ENCODE measurements at regions not wholly inside any gene's neighbourhood (a gene's known extent, or its start where the extent isn't known, plus 50 kb on each side); places are given as distances from the start of the nearest gene placed in this dataset.

- H3K4me3 ChIP-seq (ENCODE audit: control insufficient read depth, low read depth, low read length): no peak overlapping the region
- no peak for DNase-seq (ENCODE audit: low read depth)
- no peak for TF ChIP-seq CTCF (IDR thresholded peaks at IDR 0.05; ENCODE audit: control insufficient read depth, insufficient read depth, low read depth, low read length, missing control alignments)
Measured at GRCh38 chr2:105561401-105561800, 162.6 kb upstream of the FHL2 start.

GRCh38 chr2:105560157-105560556 is 161.3 kb upstream of the FHL2 start:
- DNase-seq (ENCODE audit: low read depth): no peak
- no peak for TF ChIP-seq CTCF (IDR thresholded peaks at IDR 0.05; ENCODE audit: control insufficient read depth, insufficient read depth, low read depth, low read length, missing control alignments)
- H3K4me3 ChIP-seq (ENCODE audit: control insufficient read depth, low read depth, low read length): no peak overlapping the region

- no peak overlapping the region for H3K4me3 ChIP-seq (ENCODE audit: control insufficient read depth, low read depth, low read length)
- no peak for TF ChIP-seq CTCF (IDR thresholded peaks at IDR 0.05; ENCODE audit: control insufficient read depth, insufficient read depth, low read depth, low read length, missing control alignments)
- no peak for DNase-seq (ENCODE audit: low read depth)
Measured at GRCh38 chr2:105557021-105557920, 158.4 kb upstream of the FHL2 start.

- H3K4me3 ChIP-seq (ENCODE audit: control insufficient read depth, low read depth, low read length): no peak overlapping the region
- no peak for DNase-seq (ENCODE audit: low read depth)
- TF ChIP-seq CTCF (IDR thresholded peaks at IDR 0.05; ENCODE audit: control insufficient read depth, insufficient read depth, low read depth, low read length, missing control alignments): no peak
Measured at GRCh38 chr2:105556366-105556765, 157.5 kb upstream of the FHL2 start.

- no peak for DNase-seq (ENCODE audit: low read depth)
- no peak for TF ChIP-seq CTCF (IDR thresholded peaks at IDR 0.05; ENCODE audit: control insufficient read depth, insufficient read depth, low read depth, low read length, missing control alignments)
- H3K4me3 ChIP-seq (ENCODE audit: control insufficient read depth, low read depth, low read length): no peak overlapping the region
Measured at GRCh38 chr2:105554235-105554634, 155.4 kb upstream of the FHL2 start.

- TF ChIP-seq CTCF (IDR thresholded peaks at IDR 0.05; ENCODE audit: control insufficient read depth, insufficient read depth, low read depth, low read length, missing control alignments): no peak
- no peak for DNase-seq (ENCODE audit: low read depth)
- H3K4me3 ChIP-seq (ENCODE audit: control insufficient read depth, low read depth, low read length): no peak overlapping the region
Measured at GRCh38 chr2:105553538-105554196, 154.8 kb upstream of the FHL2 start.
